HEK293 (cell line): ENCODE measurements at regions not wholly inside any gene's neighbourhood (a gene's known extent, or its start where the extent isn't known, plus 50 kb on each side); places are given as distances from the start of the nearest gene placed in this dataset.

Experiments used
- OVOL3 ChIP-seq: fragments of 450-650 bp; formaldehyde crosslinking; IDR thresholded peaks from 2 replicates; pipeline ENCODE4 v1.5.1; 2016; ENCODE audit warnings: missing biosample characterization, missing genetic modification characterization
- PATZ1 ChIP-seq: fragments of 450-650 bp; formaldehyde crosslinking; IDR thresholded peaks from 2 replicates; pipeline ENCODE4 v1.5.1; 2016; ENCODE audit warnings: missing biosample characterization, missing genetic modification characterization
- TRIM28 ChIP-seq: IDR thresholded peaks from 2 replicates; pipeline ENCODE4 v1.6.1; 2011; ENCODE audit warnings: low read length, control low read depth, borderline replicate concordance
- ZBTB20 ChIP-seq: fragments of 450-650 bp; formaldehyde crosslinking; IDR thresholded peaks from 2 replicates; pipeline ENCODE4 v1.5.1; 2016; ENCODE audit warnings: missing biosample characterization, missing genetic modification characterization
- ZBTB8A ChIP-seq: fragments of 450-650 bp; formaldehyde crosslinking; IDR thresholded peaks from 2 replicates; pipeline ENCODE4 v1.5.1; 2016; ENCODE audit warnings: missing biosample characterization, missing genetic modification characterization
- ZNF311 ChIP-seq: fragments of 450-650 bp; formaldehyde crosslinking; IDR thresholded peaks from 2 replicates; pipeline ENCODE4 v1.5.1; 2017; ENCODE audit warnings: missing biosample characterization, missing genetic modification characterization, borderline replicate concordance
- TF ChIP-seq, protein P1 (sequence below): fragments of 450-650 bp; formaldehyde crosslinking; IDR thresholded peaks from 2 replicates; pipeline ENCODE4 v1.5.1; 2016; ENCODE audit warnings: missing biosample characterization, missing genetic modification characterization
- TF ChIP-seq, protein P2 (sequence below): fragments of 450-650 bp; formaldehyde crosslinking; IDR thresholded peaks from 2 replicates; pipeline ENCODE4 v1.5.1; 2016; ENCODE audit warnings: missing biosample characterization, missing genetic modification characterization, borderline replicate concordance

DNA sequence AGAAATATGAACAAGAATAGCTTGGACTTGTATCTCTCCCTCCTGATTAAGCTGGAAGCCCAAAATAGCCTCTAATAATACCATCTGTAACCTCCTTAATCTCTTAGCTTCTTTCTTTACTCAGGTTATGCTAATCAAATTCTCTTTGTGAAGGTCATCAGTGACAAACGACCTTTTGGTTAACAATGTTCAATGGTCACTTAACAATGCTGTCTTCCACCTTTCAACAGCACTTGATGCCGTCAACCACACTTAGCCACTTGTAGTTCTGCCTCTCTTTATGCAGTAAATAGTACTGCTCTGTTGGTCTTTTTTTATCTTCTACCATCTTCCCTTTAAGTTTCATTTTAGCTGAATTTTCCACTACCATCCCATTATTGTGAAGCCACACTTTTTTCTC, 476.6 kb upstream of the TGFBR2 start:
- TF ChIP-seq PATZ1 (tag by site-specific recombination) (no peak), TRIM28 (no peak), ZBTB8A (tag by site-specific recombination) (no peak), OVOL3 (tag by site-specific recombination) (no peak), ZBTB20 (tag by site-specific recombination) (no peak), ZNF311 (tag by site-specific recombination) (no peak)
- TF ChIP-seq, protein P1, sequence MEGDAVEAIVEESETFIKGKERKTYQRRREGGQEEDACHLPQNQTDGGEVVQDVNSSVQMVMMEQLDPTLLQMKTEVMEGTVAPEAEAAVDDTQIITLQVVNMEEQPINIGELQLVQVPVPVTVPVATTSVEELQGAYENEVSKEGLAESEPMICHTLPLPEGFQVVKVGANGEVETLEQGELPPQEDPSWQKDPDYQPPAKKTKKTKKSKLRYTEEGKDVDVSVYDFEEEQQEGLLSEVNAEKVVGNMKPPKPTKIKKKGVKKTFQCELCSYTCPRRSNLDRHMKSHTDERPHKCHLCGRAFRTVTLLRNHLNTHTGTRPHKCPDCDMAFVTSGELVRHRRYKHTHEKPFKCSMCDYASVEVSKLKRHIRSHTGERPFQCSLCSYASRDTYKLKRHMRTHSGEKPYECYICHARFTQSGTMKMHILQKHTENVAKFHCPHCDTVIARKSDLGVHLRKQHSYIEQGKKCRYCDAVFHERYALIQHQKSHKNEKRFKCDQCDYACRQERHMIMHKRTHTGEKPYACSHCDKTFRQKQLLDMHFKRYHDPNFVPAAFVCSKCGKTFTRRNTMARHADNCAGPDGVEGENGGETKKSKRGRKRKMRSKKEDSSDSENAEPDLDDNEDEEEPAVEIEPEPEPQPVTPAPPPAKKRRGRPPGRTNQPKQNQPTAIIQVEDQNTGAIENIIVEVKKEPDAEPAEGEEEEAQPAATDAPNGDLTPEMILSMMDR (tag by site-specific recombination): no peak
- TF ChIP-seq, protein P2, sequence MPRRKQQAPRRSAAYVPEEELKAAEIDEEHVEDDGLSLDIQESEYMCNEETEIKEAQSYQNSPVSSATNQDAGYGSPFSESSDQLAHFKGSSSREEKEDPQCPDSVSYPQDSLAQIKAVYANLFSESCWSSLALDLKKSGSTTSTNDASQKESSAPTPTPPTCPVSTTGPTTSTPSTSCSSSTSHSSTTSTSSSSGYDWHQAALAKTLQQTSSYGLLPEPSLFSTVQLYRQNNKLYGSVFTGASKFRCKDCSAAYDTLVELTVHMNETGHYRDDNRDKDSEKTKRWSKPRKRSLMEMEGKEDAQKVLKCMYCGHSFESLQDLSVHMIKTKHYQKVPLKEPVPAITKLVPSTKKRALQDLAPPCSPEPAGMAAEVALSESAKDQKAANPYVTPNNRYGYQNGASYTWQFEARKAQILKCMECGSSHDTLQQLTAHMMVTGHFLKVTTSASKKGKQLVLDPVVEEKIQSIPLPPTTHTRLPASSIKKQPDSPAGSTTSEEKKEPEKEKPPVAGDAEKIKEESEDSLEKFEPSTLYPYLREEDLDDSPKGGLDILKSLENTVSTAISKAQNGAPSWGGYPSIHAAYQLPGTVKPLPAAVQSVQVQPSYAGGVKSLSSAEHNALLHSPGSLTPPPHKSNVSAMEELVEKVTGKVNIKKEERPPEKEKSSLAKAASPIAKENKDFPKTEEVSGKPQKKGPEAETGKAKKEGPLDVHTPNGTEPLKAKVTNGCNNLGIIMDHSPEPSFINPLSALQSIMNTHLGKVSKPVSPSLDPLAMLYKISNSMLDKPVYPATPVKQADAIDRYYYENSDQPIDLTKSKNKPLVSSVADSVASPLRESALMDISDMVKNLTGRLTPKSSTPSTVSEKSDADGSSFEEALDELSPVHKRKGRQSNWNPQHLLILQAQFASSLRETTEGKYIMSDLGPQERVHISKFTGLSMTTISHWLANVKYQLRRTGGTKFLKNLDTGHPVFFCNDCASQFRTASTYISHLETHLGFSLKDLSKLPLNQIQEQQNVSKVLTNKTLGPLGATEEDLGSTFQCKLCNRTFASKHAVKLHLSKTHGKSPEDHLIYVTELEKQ (tag by site-specific recombination): no peak
